Globus pallidus (tissue), 1 donor: ENCODE measurements at regions not wholly inside any gene's neighbourhood (a gene's known extent, or its start where the extent isn't known, plus 50 kb on each side); places are given as distances from the start of the nearest gene placed in this dataset.

ENCODE experiments used
- DNase-seq: peaks from one replicate; pipeline ENCODE4 v3.0.0-alpha.2; 2015; ENCODE audit warnings: low spot score

DNA sequence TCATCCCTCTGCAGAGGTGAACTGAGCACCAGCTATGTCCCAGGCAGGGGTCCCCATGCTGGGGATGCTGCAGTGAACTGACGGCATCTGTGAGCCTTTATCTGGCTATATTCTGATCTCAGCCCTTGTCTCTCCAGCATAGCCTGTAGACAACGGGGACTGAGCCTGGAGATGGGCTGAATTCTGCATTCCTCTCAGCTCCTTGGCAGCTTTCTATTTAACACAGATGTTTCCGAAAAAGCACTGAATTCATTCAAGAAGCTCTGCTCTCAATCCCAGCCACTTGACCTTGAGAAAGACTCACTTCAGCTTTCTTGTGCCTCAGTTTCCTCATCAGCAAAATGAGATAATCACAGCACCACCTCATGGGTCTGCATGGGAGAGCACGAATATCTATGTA lies 204.4 kb upstream of the PMEPA1 start:
- no peak for DNase-seq

DNA sequence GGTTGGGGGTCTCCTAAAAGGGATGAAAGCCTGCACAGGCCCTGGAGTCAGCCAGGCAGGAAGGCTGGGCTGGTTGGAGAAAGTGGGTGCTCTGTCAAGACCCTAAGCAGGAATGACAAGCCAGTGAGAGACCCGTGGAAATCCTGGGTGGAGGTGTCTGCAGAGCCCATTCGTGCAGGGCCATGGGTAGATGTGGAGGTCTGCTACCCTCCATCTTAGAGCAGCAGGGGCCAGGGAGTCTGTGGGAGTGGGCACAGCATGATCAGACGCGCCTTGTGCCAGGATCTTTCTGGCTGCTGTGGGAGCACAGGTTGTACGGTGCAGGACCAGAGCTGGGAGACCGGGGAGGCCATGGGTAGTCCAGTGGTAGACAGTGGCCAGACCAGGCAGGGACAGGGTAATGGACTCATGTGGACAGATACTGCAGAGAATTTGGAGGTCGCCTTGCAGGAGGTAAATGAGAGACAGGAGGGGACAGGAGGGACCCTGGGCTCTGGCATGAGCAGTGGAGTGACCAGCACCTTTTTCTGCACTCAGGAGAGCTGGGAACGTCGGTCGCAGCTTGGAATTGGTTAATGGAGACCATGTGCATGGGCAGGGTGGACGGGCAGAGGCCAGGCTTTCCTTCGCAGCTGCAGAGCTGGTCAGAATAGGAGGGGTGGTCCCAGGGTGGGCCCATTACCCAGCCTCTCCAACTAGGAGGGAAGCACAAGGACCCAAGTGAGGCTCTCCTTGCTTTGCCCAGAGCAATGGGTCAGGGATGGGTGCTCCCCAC lies 203.5 kb upstream of the PMEPA1 start:
- DNase-seq: no peak

DNA sequence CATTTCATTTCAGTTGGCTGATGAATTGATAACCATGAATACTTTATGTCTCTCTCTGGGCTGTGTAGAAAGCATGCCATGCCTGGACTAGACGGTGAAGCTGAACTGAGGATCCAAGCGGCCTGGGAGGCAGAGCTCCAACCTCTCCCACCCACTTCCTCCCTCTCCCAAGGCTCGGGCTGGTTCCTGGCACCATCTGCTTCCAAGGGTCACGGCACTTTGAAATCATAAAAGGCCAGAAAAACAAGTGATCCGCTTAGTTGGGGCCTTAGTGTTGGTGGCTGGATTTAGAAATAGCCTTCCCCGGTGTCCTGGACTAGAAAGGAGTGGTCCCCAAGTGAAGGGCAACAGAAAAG lies 202.4 kb upstream of the PMEPA1 start:
- DNase-seq: no peak

DNA sequence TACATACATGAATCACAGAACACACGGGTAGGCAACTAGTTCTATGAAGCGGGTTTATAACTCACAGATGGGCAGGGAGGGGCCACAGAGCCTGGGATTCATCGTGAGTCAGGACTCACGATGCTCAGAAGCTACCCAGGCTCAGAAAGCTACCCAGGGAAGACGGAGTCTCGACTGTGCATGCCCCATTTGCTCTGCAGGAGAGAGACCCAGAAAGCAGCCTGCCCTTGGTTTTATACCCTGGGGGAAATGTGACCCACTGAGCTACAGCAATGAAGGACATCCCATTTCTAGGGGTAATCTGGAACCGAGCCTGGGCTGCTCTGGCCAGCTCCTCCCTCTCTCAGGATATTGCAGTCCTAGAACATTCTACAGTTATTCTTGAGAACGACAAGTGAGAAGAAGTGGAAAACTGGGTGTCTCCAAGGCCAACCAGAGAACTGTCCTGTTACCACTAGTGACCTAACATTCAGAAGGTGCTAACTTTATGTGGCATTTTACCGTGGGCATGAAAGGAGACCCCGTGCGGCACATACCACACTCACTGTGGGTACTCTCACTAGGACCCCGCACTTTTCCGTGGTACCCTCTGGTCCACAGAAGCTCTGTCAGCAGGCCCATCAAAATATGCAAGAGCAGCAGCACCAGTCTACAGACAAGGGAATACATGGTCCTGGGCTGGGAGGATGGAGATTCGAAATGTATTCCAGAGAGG lies 201.9 kb upstream of the PMEPA1 start:
- DNase-seq: no peak

DNA sequence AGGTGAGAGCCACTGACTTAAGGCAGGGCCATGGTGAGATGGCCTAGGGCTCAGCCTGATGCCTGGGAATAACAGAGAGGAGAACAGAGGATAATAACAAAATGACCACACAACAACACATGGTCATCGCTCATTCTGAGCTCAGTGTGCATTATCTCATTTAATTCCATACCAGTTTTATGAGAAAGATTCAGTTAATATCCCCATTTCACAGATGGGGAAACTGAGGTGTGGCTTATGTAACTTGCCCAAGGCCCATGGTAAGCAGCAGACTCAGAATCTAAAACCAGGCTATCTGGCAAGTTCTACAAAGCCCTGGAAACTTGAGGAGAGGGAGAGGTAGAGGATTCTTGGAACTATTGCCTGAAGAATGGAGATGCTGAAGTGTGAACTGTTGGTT lies 200.9 kb upstream of the PMEPA1 start:
- no peak for DNase-seq

DNA sequence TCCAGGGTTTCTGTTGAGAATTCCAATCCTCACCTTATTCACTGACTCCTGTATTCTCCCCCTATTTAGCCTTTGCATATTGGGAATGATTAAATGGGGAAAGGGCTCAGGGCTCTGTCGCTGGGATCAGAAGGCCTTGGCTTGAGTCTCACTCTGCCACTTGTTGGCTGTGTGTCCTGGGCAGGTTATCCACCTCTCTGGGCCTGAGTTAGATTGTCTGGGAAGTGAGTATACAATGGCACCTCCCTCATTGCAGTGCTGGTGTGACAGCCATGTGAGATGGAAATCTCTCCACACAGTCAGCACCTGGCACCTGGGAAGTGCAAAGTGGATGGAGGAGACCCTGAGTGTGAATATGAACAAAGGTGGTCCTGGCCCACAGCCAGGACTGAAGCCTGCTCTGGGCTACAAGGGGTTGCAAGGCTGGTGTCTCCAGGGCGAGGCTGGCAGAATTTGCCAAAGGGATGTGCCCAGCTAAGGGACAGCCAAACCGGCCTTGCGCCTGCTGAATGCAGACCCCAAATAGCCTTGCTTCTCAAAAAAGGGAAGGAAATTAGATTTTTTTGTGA lies 200.0 kb upstream of the PMEPA1 start:
- no peak for DNase-seq

DNA sequence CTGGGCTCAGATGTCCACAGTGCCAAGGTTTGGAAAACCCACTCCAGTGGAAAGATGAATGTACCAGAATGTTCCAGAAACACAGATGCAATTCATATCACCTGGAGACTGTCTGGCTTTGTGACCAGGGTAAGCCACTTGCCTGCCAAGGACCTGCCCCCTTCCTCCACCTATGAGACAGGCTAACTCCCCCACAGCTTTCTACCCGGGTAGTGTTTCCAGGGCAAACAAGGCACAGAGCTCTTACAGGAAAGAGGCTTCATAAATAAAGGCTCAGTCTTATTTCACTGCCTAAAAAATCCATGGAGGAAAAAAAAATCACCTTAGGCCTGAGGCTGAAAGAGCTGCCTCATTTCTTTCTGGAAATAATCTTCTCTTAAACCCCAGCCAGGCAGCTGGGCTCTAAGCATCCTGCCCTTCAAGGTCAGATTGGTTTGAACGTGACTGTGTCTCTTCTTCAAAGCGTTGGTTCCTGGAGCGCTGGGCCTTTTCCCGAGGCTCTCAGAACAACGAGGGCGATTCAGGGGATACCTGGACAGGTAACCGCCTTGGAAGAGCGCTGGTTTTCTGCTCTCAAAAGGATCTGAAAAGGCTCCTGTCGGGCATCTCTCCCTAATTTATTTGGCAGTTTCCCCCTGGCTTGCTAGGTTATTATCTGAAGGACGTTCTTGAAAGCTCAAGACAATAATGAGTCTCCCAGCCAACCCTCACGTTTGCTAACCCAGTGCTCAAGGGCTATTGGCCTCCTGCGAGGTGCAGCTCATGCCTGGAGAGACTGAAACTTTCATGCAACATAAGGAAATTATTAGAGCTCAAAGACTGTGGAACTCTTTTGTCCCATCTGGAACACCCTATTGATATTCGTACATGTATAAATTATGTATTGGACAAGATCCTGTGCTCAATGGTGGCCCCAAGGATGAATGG lies 199.2 kb upstream of the PMEPA1 start:
- DNase-seq: no peak

DNA sequence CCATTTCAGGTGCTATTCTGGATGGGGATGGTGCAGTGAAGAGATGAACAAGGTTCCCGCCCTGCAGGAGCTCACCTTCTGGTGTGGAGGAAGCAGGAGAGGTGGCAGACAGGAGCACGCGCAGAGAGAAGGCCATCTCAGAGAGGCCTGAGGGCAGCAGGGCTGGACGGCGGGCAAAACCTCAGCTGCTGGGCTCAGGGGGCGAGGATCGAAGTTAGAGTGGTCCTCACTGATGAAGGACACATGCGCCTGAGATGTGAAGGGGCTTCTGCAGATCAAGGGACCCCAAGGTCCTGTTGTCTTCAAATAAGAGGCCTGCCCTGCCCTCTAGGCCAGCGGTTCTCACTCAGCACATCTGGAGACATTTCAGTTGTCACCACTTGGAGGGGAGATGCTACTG lies 198.4 kb upstream of the PMEPA1 start:
- DNase-seq: no peak

DNA sequence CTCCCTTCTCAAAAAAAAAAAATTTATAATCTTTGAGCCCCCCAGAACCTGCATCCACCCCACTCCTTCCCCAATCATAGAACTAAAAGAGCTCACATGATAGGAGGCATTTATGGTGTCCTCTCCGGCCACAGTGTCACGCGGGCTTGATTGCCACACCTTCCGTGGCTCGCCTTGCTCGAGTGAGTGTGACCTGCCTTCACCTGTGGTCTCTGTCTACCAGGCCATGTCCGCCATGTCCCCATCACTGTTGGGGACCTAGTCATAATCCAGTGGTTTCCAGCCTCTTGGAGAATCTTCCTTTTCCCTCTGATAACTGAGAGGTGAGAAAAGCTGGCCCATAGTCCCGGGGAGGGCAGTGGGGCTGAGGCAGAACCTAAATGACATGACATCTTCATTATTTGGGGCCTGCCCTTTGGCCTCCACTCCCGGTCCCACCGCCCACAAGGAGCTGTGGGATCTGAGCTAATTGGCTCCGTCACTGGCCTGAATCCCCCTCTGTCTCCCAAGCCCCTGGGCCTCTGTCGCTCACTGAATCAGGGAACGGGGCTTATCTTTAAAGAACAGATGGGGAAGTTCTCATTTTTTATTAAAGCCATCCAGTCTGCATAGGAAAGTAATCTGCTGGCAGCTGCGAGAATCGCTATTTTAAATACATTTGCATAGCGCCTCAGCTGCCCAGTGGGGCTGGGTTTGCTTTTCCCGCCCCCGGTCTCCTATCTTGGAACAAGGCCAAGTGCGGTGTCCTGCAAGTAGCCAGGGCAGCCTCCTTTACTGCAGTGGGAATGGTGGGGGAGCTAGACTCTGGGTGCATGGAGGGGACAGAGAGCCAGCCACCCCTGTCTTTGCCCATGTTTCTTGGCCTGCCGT lies 197.6 kb upstream of the PMEPA1 start:
- no peak for DNase-seq

DNA sequence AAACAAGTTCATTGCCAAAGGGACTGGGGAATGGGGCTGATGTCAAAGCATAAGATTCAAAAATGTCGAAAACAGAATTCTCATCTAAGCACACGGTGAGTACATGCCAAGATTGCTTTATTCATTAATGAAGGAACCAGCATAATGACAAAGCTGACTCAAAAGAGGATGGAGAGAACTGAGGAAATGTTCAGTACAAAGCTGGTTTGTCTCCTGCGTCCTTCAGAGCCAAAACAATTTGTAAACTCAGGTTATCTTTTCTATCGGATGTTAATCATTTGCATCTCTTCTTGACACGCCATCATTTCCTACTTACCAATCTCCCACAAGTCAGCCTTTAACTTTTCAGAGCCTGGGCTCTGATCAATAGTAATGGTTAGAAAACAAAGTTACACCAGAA lies 195.6 kb upstream of the PMEPA1 start:
- no peak for DNase-seq

DNA sequence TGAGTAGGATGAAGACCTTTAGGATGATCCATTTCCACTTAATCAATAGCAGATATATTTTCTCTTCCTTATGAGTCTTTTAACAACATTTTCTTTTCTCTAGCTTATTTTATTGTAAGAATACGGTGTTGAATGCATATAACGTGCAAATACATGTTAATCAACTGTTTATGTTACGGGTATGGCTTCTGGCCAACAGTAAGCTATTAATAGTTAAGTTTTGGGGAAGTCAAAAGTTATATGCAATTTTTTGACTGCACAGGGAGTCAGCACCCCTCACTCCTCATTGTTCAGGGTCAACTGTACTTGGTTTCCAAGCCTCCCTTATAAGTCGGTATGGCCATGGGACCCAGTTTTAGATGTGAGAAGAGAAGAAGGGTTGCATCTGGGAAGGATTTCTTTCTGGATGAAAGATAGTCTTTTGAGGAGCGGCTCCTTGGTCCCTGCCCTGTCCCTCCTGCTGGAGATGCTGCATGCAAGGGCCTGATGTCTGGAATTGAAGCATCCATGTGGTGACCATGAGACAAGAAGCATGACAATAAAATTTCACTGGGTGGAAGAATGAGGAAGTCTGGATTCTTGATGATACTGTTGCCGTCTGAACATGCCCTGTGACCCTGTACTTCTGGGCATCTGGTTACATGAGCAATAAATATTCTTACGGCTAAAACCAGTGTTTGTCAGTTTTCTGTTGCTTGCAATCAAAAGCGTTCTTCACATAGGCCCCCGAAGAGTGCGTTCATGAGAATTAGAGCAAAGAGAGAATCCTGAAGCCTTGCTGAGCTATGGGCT lies 194.7 kb upstream of the PMEPA1 start:
- DNase-seq: no peak

DNA sequence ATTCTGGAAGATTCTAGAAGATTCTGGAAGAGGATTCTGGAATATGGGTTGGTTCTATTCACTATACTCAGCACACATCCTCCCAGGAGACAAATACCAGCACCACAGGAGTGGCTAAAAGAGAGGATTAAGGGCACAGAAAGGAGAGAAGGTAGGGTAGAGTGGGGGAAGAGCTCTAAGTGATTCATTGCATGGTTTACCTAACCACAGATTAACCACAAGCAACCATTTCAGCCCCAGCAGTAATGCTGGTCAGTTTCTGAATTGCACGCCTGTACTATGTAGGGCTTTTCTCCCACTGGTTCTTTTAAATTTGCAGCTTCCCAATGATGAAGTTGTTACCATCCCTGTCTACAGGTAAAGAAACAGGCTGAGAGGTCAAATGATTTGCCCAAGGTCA lies 192.7 kb upstream of the PMEPA1 start:
- DNase-seq: no peak

DNA sequence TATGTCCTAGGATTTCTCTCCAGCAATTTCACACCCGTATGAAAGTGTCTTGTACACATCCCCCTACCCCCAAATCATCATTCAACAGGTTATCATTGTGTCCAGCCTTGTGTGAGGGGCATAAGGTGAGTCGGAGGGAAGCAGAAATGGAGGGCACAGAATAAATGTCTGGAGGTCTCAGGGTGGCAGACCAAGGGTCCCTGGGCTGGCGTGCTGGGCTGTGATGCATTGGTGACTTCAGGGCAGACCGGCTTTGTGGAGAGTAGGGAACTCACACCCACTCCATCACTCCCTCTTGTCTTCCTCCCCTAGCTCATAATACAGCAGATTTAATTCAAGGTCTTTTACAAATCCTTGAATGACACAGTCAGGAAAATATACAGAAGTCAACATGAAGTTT lies 191.7 kb upstream of the PMEPA1 start:
- DNase-seq: no peak

DNA sequence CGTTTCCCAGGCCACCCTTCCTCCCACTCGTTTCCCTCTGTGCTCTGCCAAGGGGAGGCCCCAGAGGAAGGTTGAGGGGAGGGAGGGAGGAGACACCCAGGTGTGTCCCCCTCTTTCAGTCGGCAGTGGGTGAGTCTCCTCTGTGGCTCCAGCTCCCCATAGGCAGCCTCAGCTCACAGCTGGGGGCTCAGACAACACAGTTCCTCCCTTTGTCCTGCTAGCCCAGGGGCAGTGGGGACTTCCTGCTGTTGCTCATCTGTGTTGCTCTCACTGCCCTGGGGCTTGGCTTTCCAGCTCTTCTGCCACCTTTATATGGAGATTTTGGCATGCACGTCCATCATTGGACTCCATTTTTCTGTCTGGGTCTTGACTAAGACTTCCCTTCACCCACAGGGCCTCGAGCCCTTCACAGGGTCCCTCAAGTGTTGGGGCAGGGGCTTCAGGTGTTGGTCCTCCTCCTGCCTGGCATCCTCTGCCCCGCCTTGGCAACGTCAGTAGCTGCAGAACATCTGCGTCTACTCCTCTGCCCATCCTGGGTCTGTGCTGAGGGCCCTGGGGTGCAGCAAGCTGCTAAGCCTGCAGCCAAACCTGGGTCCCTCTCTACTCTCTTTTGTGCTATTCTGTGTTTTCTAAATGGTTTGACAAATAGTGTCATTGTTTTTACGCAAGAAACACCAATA lies 190.6 kb upstream of the PMEPA1 start:
- no peak for DNase-seq

DNA sequence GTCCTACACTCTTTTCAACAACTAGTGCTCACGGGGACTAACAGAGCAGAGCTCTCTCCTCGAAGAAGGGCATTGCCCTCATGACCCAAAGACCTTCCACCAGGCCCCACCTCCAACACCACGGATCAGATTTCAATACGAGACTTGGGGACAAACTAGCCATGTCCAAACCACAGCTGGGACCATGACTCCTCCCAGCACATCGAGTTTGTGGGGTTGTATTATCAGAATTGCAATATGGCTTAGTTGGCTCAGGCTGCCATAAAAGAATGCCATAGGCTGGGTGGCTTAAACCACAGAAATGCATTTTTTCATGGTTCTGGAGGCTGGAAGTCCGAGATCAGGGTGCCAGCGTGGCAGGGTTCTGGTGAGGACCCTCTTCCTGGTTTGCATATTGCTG lies 189.7 kb upstream of the PMEPA1 start:
- no peak for DNase-seq

DNA sequence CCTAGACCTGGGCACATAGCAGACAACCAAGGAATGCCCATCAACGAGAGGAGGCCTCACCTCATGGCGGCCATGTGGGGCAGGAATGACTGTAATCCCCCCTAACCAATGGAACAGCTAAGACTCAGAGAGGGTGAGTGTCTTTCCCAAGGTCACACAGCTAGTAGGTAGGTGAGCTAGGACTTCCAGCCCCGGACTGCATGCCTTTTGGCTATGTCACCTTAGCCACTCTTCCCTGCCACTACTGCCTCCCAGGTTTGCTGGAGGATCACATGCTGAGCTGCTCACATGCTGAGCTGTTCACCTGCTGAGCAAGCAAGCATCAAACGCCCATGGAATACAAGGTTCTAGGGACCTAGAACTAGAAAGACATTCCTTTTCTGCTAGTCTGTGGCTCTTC lies 188.5 kb upstream of the PMEPA1 start:
- DNase-seq: no peak

DNA sequence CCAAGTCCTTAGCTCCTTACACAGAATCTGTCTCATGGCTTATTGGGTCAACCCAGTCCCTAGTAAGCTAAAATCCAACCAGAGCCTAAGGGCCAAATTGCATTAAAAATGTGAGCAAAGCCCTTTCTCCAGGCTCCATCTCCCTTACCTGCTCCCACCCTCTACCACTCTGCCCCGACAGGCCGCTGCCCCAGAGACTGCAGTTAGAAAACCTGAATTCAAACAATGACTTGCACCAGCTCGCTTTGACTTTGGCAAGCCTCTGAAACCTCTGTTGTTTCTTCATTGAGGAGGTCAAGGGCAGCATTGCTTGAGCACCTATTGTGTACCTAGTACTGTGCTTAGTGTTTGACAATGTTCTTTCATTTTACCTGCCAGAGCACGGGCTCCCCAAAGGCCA lies 188.1 kb upstream of the PMEPA1 start:
- no peak for DNase-seq

DNA sequence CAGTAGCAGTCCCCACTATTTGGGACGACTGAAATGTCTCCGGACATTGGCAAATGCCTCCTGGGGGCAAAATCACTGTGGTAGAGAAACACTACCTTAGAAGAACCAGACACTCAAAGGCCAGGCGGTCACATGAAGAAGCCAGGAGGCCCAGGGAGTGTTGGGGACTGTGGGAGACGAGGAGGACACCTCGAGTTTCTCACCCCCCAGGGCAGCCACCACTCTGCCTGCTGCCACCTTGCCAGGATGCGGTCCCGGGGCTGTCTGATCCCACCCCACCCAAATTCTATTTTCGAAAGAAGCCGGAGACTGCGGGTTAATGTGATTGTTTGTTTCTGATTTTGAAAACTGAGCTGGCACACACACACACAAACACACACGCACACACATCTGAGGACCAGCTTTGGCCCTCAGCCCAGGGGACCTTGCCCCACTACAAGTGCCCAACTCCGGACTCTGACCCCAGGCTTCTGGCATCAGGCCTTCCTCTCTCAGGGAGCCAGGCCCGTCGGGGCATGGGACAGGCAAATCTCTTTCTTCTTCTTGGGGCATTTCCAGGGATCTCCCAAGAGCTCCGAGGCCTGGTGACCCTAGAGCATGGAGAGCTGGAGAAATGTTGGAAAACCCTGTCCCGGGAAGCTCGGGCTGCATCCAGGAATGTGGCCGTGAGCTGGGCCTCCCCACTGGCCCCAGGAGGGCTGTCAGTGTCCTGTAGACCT lies 187.5 kb upstream of the PMEPA1 start:
- no peak for DNase-seq

DNA sequence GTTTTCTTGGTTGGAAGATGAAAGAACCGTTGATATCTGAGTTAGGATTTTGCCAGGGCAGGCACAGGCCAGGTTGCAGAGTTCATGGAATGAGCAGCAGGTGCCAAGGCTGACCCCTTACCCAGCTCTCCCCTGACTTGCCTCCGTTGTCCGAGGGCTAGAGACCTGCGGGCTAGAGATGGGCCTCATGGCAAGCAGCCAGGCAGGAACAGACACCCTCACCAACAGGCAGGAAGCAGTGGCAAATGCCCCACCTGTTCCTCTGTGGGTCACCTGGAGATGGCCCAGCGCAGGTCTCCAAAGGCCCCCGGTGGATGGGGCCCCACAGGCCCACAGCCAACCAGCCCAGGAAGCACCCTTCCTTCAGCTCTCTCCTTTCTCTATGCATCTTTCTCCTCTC lies 186.7 kb upstream of the PMEPA1 start:
- no peak for DNase-seq
